CD4-positive, alpha-beta T cell treated with Interleukin-12 subunit alpha and Interleukin-12 subunit beta, for 1 hour (primary cell): ENCODE measurements at regions not wholly inside any gene's neighbourhood (a gene's known extent, or its start where the extent isn't known, plus 50 kb on each side); places are given as distances from the start of the nearest gene placed in this dataset.

Experiments used
- DNase-seq: peaks from one replicate; pipeline ENCODE4 v3.0.0-alpha.2; 2020

DNA sequence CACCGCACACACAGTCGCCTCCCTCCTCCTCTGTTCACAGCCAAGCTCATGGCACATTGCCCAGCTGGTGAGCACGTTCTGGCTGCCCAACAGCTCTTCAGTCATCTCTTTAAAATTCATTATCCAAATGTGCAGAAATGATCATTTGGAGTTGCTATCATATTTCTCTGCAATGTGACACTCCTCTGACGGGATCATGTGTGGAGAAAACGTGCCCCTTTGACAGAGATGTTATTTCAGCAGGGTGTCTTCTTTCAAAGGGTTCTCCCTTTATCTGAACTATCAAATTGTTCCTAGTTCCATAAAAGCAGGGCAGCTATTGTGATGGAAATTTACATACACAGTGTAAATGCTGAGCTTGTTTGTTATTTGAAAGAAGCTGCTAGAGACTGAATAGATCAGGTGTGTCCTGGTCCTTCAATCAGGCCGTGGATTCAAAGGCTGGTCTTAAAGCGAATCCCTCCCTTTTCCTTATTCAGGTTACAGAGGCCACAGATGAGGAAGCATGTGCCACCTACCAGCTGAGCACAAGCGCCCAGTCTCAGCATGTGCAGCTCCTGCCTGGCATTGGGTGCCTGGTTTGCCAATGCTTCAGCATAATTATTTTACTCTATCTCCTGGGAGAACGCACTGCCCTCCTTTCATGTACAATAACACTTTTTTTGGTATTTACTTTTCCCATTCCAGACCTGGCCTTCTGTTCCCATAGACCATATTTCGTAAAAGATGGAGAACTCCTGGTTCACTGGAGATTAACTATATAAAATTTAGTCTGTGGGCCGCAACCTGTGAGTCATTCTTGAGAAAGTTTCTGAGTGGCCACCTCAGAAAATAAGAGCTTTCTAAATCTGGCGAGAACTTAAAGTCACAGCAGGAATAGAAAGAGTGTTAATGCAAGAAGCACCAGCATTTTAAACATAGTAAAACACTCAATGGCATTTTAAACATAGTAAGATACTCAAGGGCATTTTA is 433.7 kb downstream of the ENC1 start:
- DNase-seq: no peak

DNA sequence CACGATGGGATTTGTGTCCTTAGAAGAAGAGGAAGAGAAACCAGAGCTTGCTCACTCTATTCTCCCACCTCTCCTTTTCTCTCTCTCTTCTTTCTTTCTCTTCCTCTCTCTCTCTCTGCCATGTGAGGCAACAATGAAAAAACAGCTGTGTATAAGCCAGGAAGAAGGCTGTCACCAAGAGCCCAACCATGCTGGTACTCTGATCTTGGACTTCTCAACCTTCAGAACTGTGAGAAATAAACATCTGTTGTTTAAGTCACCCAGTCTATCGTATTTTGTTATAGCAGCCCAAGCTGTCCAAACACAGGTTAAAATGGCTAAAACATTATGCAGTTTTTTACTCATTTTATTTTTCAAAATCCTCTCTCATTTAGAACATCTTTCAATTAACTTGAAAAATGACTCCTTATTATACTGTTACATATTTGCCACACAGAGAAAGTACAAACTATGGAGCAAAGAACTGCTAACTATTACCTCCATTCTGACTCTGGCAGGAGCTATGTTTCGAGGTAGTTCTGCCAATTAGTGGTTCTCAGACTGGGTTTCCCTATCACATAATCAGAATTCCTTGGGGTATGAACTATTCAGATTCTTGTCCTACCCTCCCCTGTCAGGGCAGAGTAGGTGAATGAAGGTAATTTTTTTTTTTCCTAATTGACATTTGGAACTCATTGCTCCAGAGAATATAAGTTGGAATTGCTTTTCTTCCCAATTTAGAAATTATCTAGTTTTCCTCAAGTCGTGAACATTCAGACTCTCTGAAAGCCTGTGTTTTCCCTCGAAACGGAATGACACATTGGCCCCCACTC is 434.6 kb downstream of the ENC1 start:
- DNase-seq: no peak

DNA sequence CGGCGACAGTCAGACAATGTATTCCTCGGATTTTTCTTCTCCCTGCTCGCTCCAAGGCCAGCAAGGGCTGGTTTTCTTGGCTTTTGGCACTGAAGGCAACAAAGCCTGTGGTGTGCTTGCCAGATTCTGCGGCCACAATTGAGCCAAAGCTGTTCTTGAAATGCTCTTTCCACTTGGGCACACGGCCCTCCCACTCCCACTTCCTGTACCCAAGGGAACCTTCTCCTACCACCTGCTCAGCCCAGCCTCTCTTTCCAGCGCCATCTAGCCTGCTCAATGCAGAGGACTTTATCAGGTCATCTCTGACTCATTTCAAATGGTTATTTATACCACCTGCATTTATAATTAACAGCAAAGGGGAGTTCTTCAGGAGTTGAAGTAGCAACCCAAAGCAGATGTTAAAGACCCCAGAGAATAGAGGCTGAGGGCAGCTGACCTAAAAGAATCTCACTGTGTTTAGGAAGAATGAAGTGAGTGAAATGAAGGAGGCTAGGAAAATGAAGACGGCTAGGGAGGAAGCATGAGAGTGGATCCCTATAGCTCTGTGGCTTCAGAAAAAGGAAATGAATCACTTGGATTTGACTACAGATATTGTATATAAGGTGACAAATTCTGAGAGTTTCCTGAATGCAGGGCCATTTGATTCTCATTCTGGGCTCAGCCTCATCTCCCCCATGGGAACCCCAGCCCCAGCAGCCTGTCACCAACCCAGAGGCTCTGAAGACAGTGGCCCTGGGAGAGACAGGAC is 439.0 kb downstream of the ENC1 start:
- DNase-seq: no peak

DNA sequence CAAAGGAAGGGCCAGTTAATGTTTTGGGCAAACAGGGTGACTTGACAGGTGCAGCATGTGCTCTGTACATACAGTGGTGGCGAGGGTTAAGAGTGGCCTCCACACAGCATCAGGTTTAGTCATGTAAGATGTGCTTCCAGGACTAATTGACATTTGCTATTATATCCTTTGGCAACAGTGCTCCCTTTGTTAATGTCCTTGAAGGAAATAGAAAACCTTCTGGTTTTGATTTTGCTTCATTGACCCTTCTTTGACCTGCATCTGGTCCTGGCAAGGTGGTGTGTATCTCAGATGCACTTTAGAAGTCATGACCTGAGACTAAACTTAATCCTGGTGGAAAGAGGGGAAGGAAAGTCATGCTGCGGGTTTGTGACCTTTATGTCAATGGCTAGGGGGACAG is 440.0 kb downstream of the ENC1 start:
- DNase-seq: no peak

DNA sequence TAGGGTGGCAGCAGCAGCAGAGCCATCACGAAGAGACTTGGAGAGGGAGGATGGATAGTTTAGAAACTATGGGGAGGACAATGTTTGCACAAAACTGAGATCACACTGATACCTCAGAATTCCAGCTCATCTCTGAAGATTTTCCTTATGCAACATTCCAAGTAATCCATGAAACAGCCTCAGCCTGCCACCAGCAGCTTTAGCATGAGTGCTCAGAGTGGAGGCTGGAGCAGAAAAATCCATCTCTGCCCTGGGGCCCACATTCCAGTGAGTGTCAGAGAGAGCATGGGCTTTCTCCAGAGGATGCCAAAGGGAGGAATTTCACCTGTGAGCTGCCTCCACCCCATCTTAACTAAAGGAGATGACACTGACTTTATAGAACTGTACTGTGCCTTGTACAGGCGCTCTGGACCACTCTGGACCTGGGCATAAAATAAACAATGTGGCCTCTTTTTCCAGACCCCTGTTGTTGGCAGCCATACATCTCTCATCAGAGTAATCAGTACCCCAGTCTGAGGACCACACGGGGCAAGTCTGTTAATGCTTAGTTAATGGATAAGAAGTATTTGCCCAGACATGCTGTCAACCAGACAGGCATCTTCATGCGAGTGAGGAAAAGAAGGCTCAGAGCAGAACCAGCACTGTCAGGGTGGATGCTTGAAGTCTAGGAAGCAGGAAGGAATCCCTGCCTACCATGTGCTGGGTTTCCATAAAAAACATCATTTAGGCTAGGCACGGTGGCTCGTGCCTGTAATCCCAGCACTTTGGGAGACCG is 440.9 kb downstream of the ENC1 start:
- no peak for DNase-seq

DNA sequence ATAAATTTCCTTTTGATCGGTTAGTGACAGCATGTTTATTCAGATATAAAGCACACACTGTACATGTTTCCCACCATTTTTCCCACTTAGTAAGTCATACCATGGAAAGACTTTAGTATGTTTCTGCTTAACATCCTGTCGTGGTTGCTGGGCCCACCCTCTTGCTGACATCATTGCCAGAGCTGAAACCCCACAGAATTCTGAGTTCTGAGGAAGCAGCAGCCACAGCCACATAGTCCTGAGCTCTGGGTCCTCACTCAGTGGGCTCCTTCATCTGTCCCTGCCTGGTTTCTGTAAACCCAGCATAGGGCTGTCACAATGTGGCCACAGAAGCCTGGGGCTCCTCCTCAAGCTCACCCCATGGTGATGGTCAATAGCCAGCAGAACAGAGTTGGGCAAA is 441.5 kb downstream of the ENC1 start:
- no peak for DNase-seq

DNA sequence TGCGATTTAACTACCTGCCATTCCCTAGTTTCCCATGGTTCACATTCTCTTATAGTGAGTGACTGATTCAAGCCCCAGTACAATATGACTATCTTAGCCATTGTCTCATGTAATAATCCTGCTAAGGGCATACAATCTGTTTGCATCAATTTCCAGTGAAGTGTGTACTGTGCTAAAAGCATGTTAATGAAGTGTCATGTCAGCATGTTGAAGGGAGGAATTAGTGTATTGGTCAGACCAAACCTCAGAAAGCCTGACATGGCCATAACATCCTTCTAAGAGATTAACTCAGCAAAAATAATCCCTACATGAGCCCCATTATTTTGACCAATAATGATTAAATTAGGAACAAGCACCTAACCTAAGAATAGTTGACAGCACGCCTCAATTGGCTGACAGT is 442.4 kb downstream of the ENC1 start:
- no peak for DNase-seq

DNA sequence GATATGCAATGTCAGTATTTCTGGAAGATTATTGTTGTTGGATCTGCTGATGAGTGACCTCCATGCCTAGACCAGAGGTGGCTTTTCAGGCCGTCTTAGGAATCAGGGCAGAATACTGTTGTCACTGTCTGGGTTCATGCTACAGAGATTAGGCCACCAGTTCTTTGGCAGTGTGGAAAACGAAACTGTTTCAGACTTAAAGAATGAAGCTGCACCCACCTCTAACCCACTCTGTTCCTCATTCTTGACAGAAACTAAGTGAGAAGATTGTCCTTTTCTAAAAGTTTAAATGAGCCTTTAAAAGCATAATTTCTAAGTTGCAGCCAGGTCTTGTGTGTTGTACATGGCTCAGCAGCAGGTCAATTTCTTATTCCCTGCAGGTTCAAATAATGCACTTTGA is 444.3 kb downstream of the ENC1 start:
- no peak for DNase-seq

DNA sequence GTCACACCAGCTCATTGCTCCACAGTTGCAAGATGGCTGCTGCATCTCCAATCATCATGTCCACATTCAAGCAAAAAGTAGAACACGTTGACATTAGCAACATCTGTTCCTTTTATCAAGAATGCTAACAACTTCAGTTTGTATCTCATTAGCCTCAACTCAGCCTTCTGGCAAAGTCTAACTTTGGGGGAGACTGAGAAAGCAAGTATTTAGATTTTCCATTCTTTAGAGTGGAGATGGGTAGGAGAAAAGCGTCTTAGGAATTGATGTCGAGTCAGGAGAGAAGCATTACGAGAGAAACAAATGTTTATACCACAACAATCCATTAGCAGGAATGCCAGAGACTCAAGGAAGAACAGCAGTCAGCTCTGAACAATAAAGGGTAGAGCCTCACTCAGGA is 446.3 kb downstream of the ENC1 start:
- DNase-seq: no peak

DNA sequence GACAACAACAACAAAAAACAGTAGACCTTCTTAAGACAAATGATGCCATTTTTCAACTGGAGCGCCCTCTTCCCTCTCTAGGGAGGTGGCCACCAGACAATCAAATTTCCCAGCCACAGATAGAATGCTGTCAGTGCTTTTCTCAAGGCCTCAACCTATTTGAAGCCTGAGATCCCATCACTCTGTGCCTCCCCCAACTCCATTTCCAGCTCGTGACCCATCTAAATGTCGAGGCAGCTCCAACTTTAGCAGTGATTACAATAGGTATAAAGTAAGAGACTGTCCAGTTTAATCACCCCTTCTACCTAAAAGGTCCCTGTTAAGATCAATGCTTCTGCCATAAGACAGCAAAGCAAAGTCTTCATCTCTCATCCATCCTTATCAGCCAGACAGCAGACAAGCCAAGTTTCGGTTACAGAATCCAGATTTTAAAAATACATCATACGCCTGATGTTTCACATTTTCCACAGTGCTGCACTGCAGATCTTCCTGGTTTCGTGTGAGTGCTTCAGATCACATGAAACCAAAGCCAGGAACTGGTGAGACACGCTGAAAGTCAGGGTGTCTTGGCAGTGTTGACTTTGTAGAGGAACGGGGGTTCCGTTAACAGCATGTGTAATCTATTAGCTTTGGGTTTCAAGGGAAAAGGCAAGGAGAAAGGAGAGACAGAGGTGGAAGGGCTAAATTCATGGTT is 447.8 kb downstream of the ENC1 start:
- DNase-seq: no peak

DNA sequence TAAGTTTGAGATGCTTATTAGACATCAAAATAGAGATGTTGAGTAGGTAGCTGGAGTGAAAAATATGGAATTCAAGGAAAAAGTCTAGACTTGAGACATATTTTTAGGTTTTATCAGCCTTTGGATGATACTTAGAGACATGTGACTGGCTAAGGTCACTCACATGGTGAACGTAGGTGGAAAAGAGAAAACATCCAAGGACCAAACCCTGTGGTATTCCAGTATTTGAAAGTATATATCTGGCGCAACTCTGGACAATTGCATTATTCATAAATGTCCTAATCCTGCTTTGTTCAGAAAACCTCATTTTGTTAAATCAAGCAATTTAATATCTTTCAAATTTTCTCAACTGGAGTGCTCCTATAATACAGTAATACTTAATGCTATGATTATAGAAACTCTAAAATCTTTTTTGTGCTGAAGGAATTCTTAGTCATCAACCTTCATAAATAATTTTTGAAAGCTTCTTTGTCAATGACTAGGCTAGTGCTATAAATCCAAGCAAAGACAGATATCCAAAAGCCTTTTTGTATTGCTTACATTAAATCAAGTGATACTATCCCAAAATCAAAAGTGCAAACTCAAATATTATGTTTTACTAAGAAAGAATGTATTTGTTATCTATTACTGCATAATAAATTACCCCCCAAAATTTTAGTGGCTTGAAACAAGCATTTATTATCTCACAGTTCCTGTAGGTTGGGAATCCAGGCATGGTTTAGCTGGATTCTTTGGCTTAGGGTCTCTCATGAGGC is 452.0 kb downstream of the ENC1 start:
- no peak for DNase-seq

DNA sequence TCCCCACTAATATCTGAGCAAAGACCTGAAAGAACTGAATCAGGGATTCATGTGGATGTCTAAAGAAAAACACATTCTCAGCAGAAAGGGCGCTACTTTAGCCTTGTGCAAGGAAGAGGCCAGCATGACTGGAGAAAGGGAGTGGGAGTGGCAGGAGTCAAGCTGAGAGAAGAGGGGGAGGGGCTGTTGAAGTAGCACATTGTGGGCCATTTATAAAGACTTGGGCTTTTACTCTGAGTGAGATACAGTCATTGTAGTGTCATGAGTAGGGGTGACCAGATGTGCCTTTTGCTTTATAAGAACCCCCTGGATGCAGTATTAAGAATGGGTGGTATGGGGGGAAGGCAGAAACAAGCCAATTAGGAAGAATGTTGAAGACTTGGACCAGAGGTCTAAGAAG is 452.8 kb downstream of the ENC1 start:
- no peak for DNase-seq

DNA sequence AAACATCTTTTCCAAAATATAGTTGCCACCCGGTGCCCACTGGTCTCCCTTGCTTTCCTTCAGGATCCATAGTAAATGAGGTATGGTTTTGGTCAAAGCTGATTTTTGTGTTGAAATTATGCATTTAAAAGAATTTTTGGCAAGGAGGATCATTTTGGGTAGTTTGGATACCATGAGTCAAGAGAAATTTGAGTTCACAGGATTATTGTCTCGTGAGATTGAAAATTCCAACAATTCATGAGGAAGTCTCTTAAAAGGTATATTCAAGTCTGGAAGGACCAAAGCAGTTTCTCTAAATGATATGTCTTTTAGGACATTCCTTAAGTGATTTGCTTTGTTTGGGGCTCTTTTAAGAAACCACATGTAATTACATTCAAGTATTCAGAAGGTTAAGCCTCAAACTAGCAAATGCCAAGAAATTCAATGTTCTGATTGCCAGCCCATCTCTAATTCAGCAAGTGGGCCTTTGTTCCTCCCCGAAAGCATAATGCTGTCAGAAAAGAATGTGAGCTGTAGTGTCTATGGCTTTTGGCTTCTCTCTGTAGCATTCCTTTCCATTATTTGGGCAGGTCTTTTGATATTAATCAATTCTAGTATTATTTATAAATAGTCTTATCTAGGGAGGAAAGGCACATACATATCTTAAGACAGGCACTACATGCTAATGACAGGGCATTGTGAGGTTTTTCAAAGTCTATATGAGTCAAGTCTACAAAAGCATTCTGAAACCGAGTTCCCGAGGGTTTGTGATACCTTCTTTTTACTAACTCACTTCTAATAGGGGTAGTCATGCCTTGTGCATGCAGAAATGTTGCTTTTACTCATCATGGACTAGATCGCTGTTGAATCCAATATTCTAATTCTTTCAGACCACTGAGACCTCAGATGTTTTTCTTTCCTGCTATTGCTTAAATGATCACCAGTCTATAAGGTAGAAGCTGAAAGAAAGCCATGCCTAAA is 453.9 kb downstream of the ENC1 start:
- DNase-seq: no peak

DNA sequence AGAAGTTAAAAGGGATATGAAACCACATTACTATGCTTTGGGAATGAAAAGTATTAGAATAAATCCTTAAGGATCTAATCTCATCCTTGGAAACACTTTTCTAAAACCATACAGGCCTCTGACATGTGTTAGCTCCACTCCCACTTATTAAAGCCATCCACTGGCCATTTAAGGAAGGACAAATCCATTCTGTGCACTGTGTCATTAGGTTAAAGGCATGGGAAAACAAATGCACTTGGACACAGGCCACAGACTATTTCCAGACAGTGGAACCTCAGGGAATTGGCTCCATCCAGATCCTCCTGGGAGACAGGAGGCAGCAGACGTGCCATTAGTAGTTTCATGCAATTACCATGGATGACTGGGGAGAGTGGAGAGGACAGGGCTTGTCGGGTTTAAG is 454.9 kb downstream of the ENC1 start:
- DNase-seq: no peak

DNA sequence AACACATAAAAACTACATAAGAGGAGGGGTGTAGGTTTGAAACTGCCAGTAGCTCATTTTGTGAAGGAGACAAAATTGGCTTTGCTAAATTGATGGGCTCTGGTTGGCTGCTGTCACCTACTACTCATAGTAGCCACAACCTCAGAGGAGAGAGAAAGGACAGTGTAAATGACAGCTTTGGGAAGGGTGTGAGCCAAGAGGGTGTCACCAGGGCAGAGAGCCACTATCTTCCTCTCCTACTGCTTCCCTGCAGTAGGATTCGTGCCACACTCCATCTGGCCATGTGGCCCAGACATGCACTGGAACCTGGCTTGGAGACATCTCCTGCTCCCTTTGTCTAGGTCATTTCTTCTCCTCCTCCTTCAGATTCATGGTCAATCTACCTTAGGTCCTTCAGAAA is 455.9 kb downstream of the ENC1 start:
- DNase-seq: no peak

DNA sequence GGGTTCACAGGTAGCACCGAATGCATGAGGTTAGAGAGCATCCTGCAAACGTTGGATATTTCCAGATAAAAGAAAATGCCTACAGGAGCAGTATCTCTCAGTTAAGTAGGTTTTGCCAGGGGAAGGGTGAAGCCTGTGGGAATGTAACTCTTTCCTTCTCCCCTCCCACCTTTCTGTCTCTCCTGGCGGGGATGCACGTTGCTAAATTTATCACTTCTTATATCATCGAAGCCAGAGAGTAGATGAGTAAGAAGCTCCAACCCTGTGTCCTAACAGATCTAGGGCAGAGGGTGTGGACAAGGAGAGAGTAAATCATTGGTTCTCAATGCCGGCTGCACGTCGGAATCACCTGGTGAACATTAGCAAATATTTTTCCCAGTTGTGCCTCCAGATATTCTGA is 457.5 kb downstream of the ENC1 start:
- no peak for DNase-seq

DNA sequence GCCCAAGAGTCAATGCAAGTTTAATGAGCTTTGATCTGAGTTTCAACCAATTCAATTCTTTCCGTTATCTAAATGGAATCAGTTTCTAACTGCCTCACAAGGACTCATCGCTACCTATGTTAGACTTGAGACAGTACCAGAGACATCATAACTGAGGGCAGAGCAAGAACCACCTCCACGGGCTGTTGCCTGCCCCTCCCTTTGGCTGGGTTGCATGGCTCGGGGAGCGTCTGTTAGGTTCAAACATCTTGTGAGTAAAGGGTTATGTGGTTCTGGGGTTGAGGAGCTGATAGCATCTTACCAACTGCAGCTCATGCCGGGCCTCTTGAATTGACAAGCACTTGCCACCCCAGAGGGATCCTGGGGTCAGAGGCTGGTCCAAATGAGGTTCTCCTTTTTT is 457.9 kb downstream of the ENC1 start:
- no peak for DNase-seq

DNA sequence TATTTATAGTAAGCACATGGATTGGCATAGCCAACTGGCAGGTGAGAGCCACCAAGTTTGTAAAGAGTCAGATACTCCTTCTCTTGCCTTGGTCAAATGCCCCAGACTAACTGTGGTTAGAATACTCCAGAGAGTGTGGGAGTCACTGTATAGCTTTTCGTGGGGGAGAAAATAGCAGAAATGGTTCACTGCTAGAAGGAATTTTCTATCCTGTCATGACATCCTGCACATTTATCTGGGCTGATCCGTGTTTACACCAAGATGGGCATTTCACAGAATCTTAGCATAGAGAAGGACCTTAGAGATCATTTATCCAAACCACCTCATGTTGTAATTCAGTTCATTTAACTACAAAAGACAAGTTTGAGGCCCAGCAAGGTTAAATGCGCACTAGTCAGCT is 460.8 kb downstream of the ENC1 start:
- DNase-seq: no peak

DNA sequence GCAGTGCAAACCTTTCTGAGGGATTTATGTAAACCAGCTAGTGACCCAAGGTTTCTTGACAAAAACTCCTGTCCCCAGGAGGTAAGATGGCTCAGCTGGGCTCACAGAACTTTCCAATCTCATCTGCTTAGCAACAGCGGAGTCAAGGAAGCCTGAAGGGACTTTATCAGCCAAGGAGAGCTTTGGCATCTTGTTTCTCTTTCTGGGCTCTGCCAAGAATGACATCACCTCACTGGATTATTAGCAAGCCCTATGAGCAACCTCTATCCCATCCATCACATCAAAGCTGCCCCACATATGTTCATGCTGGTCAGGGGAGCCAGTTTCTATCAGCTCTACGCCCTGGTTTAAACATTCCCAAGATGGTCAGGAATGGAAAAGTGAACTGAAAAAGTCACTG is 461.3 kb downstream of the ENC1 start:
- no peak for DNase-seq

DNA sequence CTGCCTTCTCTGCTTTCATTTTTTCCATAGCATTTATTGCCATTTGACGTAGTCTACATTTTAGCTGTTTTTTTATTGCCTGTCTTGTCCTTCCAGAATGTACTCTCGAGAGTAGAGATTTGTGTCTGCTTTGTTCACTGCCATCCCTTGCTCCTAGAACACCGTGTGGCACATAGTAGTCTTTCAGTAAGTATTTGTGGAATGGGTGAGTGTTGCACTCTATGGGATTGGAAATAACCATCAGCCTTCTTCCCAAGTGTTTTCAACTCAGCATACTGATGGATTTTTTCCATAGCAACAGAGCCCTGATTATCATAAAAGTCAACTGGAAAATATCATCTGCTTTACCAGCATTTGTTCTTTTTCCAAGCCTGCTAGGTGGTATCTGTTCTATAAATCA is 462.6 kb downstream of the ENC1 start:
- no peak for DNase-seq
